Hippocampal formation (tissue), 2 donors: ENCODE measurements at regions not wholly inside any gene's neighbourhood (a gene's known extent, or its start where the extent isn't known, plus 50 kb on each side); places are given as distances from the start of the nearest gene placed in this dataset.
"Not testable (repeated sequence)": the region's sequence is repeated elsewhere in the genome, so short reads cannot be mapped to it uniquely, and the experiment has no call there.

Experiments
- DNase-seq, 2 donors: peaks; one replicate each; lab custom pipeline; 2025; lab: John Stamatoyannopoulos, UW

- no peak for DNase-seq
Measured at GRCh38 chr20:12577213-12577612, 431.6 kb upstream of the SPTLC3 start.

- no peak for DNase-seq
Measured at GRCh38 chr20:12581644-12582289, 427.0 kb upstream of the SPTLC3 start.

GRCh38 chr20:12582710-12583109 lies 426.1 kb upstream of the SPTLC3 start:
- not testable (repeated sequence) for DNase-seq

- no peak for DNase-seq
Measured at GRCh38 chr20:12591949-12592470, 416.8 kb upstream of the SPTLC3 start.

- no peak for DNase-seq
Measured at GRCh38 chr20:12592756-12593155, 416.0 kb upstream of the SPTLC3 start.

GRCh38 chr20:12593342-12593873 lies 415.4 kb upstream of the SPTLC3 start:
- no peak for DNase-seq

GRCh38 chr20:12594410-12595088 lies 414.2 kb upstream of the SPTLC3 start:
- DNase-seq: no peak

- DNase-seq: no peak
Measured at GRCh38 chr20:12595841-12596240, 412.9 kb upstream of the SPTLC3 start.

- DNase-seq: no peak
Measured at GRCh38 chr20:12596863-12597262, 411.9 kb upstream of the SPTLC3 start.

- DNase-seq: no peak
Measured at GRCh38 chr20:12597551-12597950, 411.2 kb upstream of the SPTLC3 start.

GRCh38 chr20:12598894-12599293 lies 409.9 kb upstream of the SPTLC3 start:
- no peak for DNase-seq

- no peak for DNase-seq
Measured at GRCh38 chr20:12599494-12599893, 409.3 kb upstream of the SPTLC3 start.

GRCh38 chr20:12605751-12606150 lies 403.0 kb upstream of the SPTLC3 start:
- no peak for DNase-seq

GRCh38 chr20:12610871-12611270 lies 397.9 kb upstream of the SPTLC3 start:
- no peak for DNase-seq

- DNase-seq: no peak
Measured at GRCh38 chr20:12614764-12615163, 394.0 kb upstream of the SPTLC3 start.

- no peak for DNase-seq
Measured at GRCh38 chr20:12617076-12617475, 391.7 kb upstream of the SPTLC3 start.

- DNase-seq: no peak
Measured at GRCh38 chr20:12623870-12624269, 384.9 kb upstream of the SPTLC3 start.

GRCh38 chr20:12627485-12627884 lies 381.3 kb upstream of the SPTLC3 start:
- no peak for DNase-seq

- no peak for DNase-seq
Measured at GRCh38 chr20:12638633-12639312, 370.0 kb upstream of the SPTLC3 start.

GRCh38 chr20:12640251-12640650 lies 368.5 kb upstream of the SPTLC3 start:
- DNase-seq: no peak

- DNase-seq: no peak
Measured at GRCh38 chr20:12641619-12642018, 367.2 kb upstream of the SPTLC3 start.

GRCh38 chr20:12644461-12644860 lies 364.3 kb upstream of the SPTLC3 start:
- no peak for DNase-seq

- no peak for DNase-seq
Measured at GRCh38 chr20:12649234-12649633, 359.5 kb upstream of the SPTLC3 start.
